ENCODE measurements at regions not wholly inside any gene's neighbourhood (a gene's known extent, or its start where the extent isn't known, plus 50 kb on each side); places are given as distances from the start of the nearest gene placed in this dataset.

DNA sequence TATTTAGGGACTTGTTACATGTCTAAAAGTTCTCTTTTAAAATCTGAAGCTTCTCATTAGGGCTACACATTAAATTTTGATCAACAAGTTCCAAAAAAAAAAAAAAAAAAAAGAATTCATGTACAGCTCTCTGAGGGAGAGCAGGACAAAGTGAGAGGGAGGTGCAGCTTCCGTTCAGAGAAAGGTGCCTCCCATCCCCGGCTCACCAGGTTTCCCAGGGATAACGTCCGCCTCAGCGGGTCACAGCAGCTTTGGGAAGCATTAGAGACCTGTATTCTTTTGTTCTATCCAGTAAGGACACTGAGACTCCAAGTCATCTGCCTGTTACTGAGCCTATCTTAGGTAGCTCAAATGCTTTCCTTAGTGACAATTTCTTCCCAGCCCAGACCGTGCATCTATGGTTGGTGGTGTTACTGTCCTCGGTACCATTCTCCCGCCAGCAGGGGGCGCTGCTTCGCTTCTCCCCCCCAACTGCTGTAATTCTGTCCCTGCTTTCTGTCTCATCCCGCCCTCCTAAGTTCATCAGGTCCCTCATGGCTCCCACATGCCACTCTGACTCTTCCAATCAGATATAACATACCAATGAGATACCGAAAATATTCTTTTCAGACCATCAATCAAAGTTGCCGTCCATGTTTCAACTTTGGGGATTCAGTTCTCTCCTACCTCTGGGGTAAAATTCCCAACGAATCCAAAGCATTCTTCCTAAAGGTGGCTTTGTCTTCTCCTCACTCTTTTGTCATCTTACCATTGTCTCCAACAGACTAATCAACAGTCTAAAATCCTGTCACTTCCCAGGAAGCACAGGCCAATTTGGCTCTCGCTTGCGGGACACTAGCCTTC, 466.5 kb downstream of the METTL4 start:
- DNase-seq (ENCODE audit: extremely low spot score), result no peak
- H3K4me3 ChIP-seq (ENCODE audit: low read depth, low read length), result no peak overlapping the region
- 44% methylated on average over 16 of the region's 16 CpGs for WGBS
- H3K27ac ChIP-seq (ENCODE audit: low read depth), result no peak overlapping the region
- H3K4me1 ChIP-seq (ENCODE audit: insufficient read depth), result no peaks in the 10 kb centered on the region
- no peaks in the 10 kb centered on the region for H3K36me3 ChIP-seq (ENCODE audit: insufficient read depth)

DNA sequence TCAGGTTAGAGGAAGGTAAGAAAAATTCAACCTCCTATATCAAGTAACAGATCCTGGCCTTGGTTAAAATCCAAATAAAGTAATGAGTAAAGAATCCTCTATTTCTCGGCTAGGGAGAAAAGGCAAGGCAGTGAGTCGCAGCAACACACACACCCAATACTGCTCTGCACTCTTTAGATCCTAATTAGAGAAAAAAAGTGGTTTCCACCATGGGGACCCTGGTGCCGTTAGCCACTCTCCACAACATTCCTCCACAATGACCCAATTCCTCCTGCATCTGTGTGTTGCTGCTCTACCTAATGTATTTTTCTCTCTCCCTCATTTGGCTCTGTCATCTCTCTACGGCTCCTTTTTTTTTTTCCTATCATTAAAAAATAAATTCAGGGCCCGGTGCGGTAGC, 462.7 kb downstream of the METTL4 start:
- no peak for DNase-seq (ENCODE audit: extremely low spot score)
- Histone ChIP-seq H3K36me3 (ENCODE audit: insufficient read depth) (no peaks in the 10 kb centered on the region), H3K4me3 (ENCODE audit: low read depth, low read length) (no peak overlapping the region), H3K4me1 (ENCODE audit: insufficient read depth) (no peaks in the 10 kb centered on the region), H3K27ac (ENCODE audit: low read depth) (no peak overlapping the region)
- WGBS, result 79% methylated on average over 6 of the region's 6 CpGs

DNA sequence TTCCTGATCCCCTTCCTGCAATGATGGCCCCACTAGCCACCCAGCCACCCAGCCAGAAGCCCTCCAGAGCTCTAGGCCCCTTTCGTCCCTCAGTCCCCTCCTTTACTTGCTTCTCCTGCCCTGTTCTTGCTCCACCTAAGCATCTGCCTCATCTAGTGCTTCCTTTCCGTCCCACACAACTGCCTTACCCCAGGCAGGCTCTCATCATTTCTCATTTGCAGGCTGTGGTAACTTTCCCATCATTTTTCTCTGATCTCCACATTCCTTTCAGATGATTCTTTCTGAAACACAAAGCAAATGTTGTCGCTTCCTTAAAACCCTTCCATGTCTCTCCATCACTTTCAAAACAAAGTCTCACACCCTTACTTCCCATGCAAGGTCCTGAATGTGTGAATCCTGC, 459.8 kb downstream of the METTL4 start:
- H3K4me3 ChIP-seq (ENCODE audit: low read depth, low read length), result no peak overlapping the region
- 79% methylated on average over 3 of the region's 3 CpGs for WGBS
- H3K36me3 ChIP-seq (ENCODE audit: insufficient read depth), result no peaks in the 10 kb centered on the region
- no peak for DNase-seq (ENCODE audit: extremely low spot score)
- H3K4me1 ChIP-seq (ENCODE audit: insufficient read depth), result no peaks in the 10 kb centered on the region
- no peak overlapping the region for H3K27ac ChIP-seq (ENCODE audit: low read depth)

DNA sequence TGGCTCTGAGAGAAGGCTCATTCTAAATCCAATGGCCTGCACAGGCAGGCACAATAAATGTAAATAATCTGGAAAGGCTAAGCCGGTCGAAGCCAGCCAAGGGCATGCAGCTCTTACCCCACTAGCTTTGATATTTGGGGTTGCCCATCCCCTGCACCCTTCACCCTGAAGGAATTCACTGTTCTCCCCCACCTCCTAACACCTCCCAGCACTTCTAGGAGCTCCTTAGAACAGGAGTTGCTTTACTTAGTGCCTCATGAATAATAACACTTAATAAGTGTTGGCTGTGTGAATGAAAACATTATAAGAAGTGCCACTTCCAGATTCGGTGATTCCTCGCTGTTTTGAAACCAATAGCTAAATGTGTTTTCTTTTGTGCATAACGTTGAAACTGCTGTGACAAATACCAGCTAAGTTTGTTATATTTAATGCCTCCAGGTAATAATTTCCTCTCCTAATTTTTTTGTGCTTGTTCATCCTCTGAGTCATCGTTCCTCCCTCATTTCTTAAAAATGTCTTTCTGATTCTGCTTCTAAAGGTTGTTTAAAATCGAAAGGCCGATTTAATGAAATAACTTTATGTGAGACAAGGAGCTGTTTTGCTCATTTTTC, 458.8 kb downstream of the METTL4 start:
- H3K27ac ChIP-seq (ENCODE audit: low read depth), result no peak overlapping the region
- no peak overlapping the region for H3K4me3 ChIP-seq (ENCODE audit: low read depth, low read length)
- H3K36me3 ChIP-seq (ENCODE audit: insufficient read depth), result no peaks in the 10 kb centered on the region
- no peak for DNase-seq (ENCODE audit: extremely low spot score)
- WGBS, result 80% methylated on average over 8 of the region's 8 CpGs
- no peaks in the 10 kb centered on the region for H3K4me1 ChIP-seq (ENCODE audit: insufficient read depth)

DNA sequence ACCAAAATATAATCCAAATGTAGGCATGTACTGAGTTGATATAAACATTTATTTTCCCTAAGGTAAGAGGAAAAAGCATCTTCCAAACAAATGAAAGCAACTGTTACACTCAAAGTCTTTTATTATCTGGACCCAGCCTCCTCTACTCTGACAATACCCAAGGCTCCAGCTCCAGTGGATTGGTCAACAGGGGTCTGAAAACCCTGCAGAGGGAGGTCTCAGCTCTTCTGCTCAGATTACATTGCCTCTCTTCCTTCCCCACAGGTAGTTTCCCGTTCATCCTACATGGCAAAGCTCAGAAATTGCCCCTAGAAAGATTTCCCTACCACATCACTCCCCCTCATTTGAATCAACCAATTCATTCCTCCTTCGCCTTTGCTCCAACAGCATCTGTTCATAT, 457.0 kb downstream of the METTL4 start:
- WGBS, result 47% methylated on average over 2 of the region's 2 CpGs
- Histone ChIP-seq H3K4me1 (ENCODE audit: insufficient read depth) (no peaks in the 10 kb centered on the region), H3K4me3 (ENCODE audit: low read depth, low read length) (no peak overlapping the region), H3K36me3 (ENCODE audit: insufficient read depth) (no peaks in the 10 kb centered on the region), H3K27ac (ENCODE audit: low read depth) (no peak overlapping the region)
- DNase-seq (ENCODE audit: extremely low spot score), result no peak

DNA sequence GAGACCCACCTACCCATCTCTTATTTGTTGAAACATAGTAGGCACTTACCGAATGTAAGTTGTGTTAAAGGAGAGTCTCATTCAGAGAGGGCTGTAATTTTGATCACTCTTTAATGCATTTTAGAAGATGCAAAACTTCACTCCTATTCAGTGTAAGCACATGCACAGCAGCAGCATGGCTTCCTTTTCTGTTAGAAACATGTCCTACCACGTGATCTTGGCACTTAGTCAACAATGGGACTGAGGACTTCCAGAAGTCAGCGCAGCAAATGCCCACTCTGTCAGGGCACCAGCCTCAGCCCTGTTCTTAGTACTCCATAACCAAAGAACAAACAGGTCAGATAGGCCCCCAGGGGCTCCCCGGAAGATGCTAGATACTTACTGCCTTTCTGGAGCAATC, 456.5 kb downstream of the METTL4 start:
- Histone ChIP-seq H3K36me3 (ENCODE audit: insufficient read depth) (no peaks in the 10 kb centered on the region), H3K27ac (ENCODE audit: low read depth) (no peak overlapping the region), H3K4me1 (ENCODE audit: insufficient read depth) (no peaks in the 10 kb centered on the region), H3K4me3 (ENCODE audit: low read depth, low read length) (no peak overlapping the region)
- no peak for DNase-seq (ENCODE audit: extremely low spot score)
- 61% methylated on average over 4 of the region's 4 CpGs for WGBS

DNA sequence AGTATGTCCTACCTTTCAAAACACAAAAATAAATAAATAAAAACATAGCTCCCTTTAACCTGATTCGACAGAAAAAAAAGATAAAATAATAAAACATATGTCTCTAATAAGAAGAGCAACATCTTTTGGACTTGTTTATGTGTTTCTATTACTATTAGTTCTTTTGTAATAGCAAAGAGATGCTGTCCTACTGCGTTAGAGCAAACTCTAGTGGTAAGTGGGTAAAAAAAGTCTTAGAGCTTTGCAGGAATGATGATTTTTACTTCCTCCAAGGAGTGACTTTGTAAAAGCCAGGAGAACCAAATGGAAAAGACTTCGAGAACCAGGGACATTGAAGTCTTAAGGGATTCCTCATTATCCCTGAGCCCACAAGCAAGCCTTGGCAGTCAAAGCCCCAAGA, 450.1 kb downstream of the METTL4 start:
- 58% methylated on average over 3 of the region's 3 CpGs for WGBS
- H3K36me3 ChIP-seq (ENCODE audit: insufficient read depth), result no peaks in the 10 kb centered on the region
- H3K4me1 ChIP-seq (ENCODE audit: insufficient read depth), result no peaks in the 10 kb centered on the region
- no peak overlapping the region for H3K27ac ChIP-seq (ENCODE audit: low read depth)
- DNase-seq (ENCODE audit: extremely low spot score), result no peak
- no peak overlapping the region for H3K4me3 ChIP-seq (ENCODE audit: low read depth, low read length)

DNA sequence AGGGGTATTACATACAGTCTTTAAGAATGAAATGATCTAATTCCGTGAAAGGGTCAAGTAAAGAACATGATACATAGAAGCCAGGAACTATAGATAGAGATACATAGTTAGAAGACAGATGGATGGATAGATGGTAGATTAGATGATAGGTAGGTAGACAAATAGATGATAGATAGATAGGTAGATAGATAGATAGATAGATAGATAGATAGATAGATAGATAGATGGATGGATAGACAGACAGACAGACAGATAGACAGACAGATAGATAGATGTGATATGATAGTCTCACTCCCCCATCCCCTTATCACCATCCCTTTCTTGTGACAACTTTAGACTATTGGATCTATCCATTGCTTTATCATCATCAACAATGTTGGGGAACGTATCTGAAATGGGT, 448.2 kb downstream of the METTL4 start:
- 90% methylated on average over 2 of the region's 2 CpGs for WGBS
- Histone ChIP-seq H3K4me3 (ENCODE audit: low read depth, low read length) (no peak overlapping the region), H3K36me3 (ENCODE audit: insufficient read depth) (no peaks in the 10 kb centered on the region), H3K27ac (ENCODE audit: low read depth) (no peak overlapping the region), H3K4me1 (ENCODE audit: insufficient read depth) (no peaks in the 10 kb centered on the region)
- no peak for DNase-seq (ENCODE audit: extremely low spot score)

DNA sequence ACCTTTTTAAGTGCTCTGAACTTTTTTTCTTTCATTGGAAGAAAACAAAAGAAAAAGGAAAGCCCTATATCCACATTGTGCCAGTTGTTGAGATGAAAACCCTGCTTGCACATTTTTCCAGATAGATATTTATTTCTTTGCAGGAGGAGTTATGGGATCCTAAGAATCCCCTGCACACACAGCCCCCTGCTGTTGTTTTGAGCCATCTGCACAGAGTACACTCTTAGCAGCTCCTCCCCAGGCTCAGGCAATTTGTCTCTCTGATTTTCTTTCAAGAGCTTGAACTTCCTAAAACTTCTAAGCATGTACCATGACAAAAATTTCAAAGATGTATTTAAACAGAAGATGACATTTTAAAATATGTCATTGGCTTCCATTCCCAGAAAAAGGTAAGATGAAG, 436.9 kb downstream of the METTL4 start:
- no peaks in the 10 kb centered on the region for H3K4me1 ChIP-seq (ENCODE audit: insufficient read depth)
- no peak overlapping the region for H3K4me3 ChIP-seq (ENCODE audit: low read depth, low read length)

DNA sequence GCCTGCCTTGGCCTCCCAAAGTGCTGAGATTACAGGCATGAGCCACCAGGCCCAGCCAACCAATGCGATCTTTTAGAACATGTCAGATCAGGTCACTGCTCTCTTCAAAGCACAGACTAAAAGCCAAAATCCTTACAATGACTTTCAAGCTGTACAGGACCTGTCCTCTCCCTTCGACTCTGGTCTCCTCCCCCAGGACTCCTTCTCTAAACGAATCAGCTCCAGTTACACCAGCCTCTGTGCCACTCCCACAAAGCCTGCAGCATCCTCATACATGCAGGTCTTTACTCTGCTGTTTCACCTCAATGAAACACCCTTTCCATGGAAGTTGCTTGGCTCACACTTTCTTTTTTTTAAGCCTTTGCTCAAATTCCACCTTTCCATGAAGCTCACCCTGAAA, 436.0 kb downstream of the METTL4 start:
- Histone ChIP-seq H3K36me3 (ENCODE audit: insufficient read depth) (no peaks in the 10 kb centered on the region), H3K4me3 (ENCODE audit: low read depth, low read length) (no peak overlapping the region), H3K4me1 (ENCODE audit: insufficient read depth) (no peaks in the 10 kb centered on the region), H3K27ac (ENCODE audit: low read depth) (no peak overlapping the region)
- WGBS, result 71% methylated on average over 3 of the region's 3 CpGs
- DNase-seq (ENCODE audit: extremely low spot score), result no peak

More for the DNA sequence above, 436.9 kb downstream of the METTL4 start:
- DNase-seq (ENCODE audit: extremely low spot score), result no peak
- Histone ChIP-seq H3K36me3 (ENCODE audit: insufficient read depth) (no peaks in the 10 kb centered on the region), H3K27ac (ENCODE audit: low read depth) (no peak overlapping the region)

DNA sequence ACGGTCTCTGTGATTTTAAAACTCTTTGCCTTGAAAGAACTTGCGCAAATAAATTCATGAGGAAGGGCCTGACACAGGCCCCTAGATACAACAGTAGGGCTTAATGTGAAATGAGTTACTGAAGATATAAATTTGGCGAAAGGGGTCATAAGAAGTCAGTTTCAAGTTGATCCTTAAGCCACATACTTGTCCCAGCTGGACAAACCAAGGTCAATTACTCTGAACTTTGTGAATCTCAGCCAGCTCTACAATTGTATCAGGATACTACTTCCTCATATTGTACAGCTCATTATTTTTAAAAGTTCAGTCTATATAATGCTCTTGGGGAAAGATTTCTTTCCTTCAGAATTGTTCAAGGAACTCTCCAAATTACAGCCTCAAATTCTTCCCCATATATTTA, 432.8 kb downstream of the METTL4 start:
- Histone ChIP-seq H3K27ac (ENCODE audit: low read depth) (no peak overlapping the region), H3K36me3 (ENCODE audit: insufficient read depth) (no peaks in the 10 kb centered on the region), H3K4me1 (ENCODE audit: insufficient read depth) (no peaks in the 10 kb centered on the region), H3K4me3 (ENCODE audit: low read depth, low read length) (no peak overlapping the region)
- WGBS, result 80% methylated on average over 3 of the region's 3 CpGs
- no peak for DNase-seq (ENCODE audit: extremely low spot score)

DNA sequence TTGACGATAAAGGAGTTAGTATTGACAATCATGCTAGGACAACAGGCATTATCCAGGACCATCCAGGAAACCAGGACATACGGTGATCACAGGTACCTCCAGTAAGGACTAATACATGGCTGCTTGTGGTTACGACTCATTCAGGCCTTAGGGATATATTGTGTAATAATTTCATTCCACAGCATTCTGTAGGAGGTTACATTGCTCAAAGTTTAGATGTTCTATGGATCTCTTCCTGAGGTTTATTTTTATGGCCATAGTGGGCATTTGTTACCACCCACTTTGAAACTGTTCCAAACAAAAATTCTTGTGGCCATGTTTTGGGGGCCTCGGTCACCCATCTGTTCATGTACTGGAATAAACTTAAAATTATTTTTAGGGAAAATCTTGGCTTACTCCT, 431.6 kb downstream of the METTL4 start:
- Histone ChIP-seq H3K4me3 (ENCODE audit: low read depth, low read length) (no peak overlapping the region), H3K36me3 (ENCODE audit: insufficient read depth) (no peaks in the 10 kb centered on the region), H3K4me1 (ENCODE audit: insufficient read depth) (no peaks in the 10 kb centered on the region), H3K27ac (ENCODE audit: low read depth) (no peak overlapping the region)
- DNase-seq (ENCODE audit: extremely low spot score), result no peak
- 84% methylated on average over 4 of the region's 4 CpGs for WGBS

DNA sequence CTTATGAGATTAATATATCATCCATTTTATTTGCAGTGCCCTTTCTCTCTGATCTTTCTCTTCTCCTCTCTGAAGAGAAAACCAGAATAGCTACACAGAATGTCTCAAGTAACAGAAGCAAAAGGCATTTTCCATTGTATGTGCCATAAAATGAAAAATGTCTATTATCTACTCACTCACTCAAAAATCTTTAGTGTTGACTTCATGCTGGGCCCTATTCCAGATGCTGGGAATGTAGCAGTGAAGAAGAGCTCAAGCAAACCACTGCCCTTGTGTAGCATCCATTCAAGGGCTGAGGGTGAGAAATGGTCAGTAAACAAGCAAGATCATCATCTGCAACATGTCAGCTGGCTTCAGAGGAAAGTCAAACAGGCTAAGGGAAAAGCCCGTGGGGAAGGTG, 427.7 kb downstream of the METTL4 start:
- WGBS, result 34% methylated on average over 1 of the region's 1 CpG
- DNase-seq (ENCODE audit: extremely low spot score), result no peak
- H3K4me1 ChIP-seq (ENCODE audit: insufficient read depth), result no peaks in the 10 kb centered on the region

DNA sequence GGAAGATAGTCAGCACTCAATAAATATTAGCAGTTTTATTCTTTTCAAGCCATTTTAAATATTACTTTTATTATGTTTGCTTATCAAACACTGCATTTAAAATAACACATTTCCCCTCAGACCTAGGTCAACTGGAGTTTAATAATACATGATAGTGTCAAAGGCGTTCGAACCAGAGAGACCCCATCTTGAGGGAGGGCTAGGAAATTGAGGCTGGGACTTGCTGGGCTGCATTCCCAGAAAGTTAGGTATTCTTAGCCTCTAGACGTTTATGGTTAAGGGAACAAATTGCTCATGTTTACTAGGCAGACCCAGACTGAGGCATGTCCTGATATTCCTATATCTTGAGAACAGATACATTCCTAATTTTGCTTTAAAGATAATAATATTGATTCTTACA, 426.5 kb downstream of the METTL4 start:
- Histone ChIP-seq H3K4me1 (ENCODE audit: insufficient read depth) (no peaks in the 10 kb centered on the region), H3K27ac (ENCODE audit: low read depth) (no peak overlapping the region), H3K4me3 (ENCODE audit: low read depth, low read length) (no peak overlapping the region), H3K36me3 (ENCODE audit: insufficient read depth) (no peaks in the 10 kb centered on the region)
- no peak for DNase-seq (ENCODE audit: extremely low spot score)
- 74% methylated on average over 3 of the region's 3 CpGs for WGBS

More for the DNA sequence above, 427.7 kb downstream of the METTL4 start:
- Histone ChIP-seq H3K4me3 (ENCODE audit: low read depth, low read length) (no peak overlapping the region), H3K36me3 (ENCODE audit: insufficient read depth) (no peaks in the 10 kb centered on the region), H3K27ac (ENCODE audit: low read depth) (no peak overlapping the region)

All from urinary bladder (tissue), 3 donors.